Type B pancreatic cell (in vitro differentiated cells): ENCODE measurements at regions not wholly inside any gene's neighbourhood (a gene's known extent, or its start where the extent isn't known, plus 50 kb on each side); places are given as distances from the start of the nearest gene placed in this dataset.

Source experiments
- DNase-seq: peaks from one replicate; pipeline ENCODE4 v3.0.0; 2021; ENCODE audit warnings: mixed read lengths; ENCODE audit not compliant: unreplicated experiment; ENCODE audit errors: extremely low spot score
- H3K27ac Mint-ChIP-seq: 2 replicates; pipeline ENCODE4 v1.8.0; 2021; ENCODE audit warnings: mild to moderate bottlenecking, mixed read lengths
- H3K27me3 Mint-ChIP-seq: 2 replicates; pipeline ENCODE4 v1.8.0; 2021; ENCODE audit warnings: mixed read lengths
- H3K36me3 Mint-ChIP-seq: 2 replicates; pipeline ENCODE4 v1.8.0; 2021; ENCODE audit warnings: mixed read lengths
- H3K4me1 Mint-ChIP-seq: one replicate; pipeline ENCODE4 v1.8.0; 2021; ENCODE audit warnings: mixed read lengths; ENCODE audit not compliant: unreplicated experiment
- H3K4me3 Mint-ChIP-seq: 2 replicates; pipeline ENCODE4 v1.8.0; 2021; ENCODE audit warnings: mild to moderate bottlenecking, mixed read lengths
- H3K9me3 Mint-ChIP-seq: 2 replicates; pipeline ENCODE4 v1.8.0; 2021; ENCODE audit warnings: mixed read lengths
- TF ChIP-seq, protein P1 (sequence below): fragments of 200-600 bp; sonication (generic); conservative IDR thresholded peaks from 2 replicates; pipeline ENCODE4 v1.5.0; 2021; ENCODE audit warnings: antibody characterized with exemption, mild to moderate bottlenecking

DNA sequence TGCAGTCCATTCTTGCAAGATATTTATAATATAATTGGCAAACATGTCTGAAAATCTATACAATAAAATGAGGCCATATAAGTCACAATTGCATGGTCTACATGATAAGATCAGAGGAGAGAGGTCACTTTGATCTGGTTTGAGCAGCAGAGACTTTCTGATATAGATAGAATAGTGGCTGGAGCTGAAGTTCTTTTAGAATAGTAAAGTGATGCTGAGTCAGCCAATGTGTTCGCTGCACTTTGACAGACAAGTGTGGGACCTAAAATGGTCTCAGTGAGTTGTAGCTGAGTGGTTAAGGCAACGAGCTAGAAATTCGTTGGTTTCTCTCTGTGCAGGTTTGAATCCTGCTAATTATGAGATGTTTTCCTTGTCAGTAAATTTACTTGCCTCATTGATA is 257.0 kb upstream of the C11orf87 start:
- TF ChIP-seq, protein P1, sequence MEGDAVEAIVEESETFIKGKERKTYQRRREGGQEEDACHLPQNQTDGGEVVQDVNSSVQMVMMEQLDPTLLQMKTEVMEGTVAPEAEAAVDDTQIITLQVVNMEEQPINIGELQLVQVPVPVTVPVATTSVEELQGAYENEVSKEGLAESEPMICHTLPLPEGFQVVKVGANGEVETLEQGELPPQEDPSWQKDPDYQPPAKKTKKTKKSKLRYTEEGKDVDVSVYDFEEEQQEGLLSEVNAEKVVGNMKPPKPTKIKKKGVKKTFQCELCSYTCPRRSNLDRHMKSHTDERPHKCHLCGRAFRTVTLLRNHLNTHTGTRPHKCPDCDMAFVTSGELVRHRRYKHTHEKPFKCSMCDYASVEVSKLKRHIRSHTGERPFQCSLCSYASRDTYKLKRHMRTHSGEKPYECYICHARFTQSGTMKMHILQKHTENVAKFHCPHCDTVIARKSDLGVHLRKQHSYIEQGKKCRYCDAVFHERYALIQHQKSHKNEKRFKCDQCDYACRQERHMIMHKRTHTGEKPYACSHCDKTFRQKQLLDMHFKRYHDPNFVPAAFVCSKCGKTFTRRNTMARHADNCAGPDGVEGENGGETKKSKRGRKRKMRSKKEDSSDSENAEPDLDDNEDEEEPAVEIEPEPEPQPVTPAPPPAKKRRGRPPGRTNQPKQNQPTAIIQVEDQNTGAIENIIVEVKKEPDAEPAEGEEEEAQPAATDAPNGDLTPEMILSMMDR, result no peak

DNA sequence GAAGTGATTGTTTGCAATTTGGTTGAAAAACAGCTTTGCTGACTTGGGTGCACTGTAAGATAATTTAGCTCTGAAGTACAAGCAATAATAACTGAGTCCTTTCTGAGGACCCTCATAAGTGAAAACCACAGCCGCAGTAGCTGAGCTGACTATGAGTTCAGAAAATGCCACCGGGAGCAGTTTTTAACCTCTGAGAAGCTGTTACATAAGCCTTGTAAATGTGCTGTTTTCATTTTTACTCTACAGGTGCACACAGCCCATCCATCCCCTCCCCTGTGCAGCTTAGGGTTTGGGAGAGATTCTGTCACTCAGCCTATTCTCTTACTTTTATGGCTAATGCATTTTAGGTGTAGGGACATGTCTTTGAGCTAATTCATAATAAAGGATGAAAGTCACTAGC is 255.5 kb upstream of the C11orf87 start:
- Mint-ChIP-seq H3K27me3 (peaks cover 6% of the 10 kb centered on the region), H3K27ac (no peak overlapping the region), H3K4me3 (no peak overlapping the region), H3K9me3 (no peaks in the 10 kb centered on the region), H3K36me3 (no peaks in the 10 kb centered on the region), H3K4me1 (no peaks in the 10 kb centered on the region)
- DNase-seq, result no peak
- TF ChIP-seq, protein P1, result no peak

More for the DNA sequence above, 257.0 kb upstream of the C11orf87 start:
- H3K4me3 Mint-ChIP-seq, result no peak overlapping the region
- DNase-seq, result no peak
- H3K27me3 Mint-ChIP-seq, result peaks cover 6% of the 10 kb centered on the region
- H3K27ac Mint-ChIP-seq, result no peak overlapping the region
- H3K36me3 Mint-ChIP-seq, result no peaks in the 10 kb centered on the region
- no peaks in the 10 kb centered on the region for H3K4me1 Mint-ChIP-seq
- H3K9me3 Mint-ChIP-seq, result no peaks in the 10 kb centered on the region

DNA sequence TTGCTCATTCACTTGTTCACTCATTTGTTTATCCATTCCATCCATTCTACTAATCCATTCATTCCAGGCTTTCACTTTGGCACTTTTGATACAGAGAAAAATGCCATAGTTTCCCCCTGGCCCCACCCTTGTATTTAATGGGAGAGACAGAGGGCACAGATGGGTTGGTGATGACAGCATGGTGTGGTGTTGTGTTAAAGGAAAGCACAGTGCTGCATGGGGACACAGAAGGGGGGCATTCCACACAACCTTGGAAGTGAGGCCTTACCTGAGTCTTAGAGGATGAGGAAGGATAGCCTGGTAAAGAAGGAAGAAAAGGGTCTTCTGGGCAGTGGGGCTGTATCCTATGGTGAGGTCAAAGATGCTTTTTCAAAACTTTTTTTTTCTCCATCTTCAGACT is 248.5 kb upstream of the C11orf87 start:
- DNase-seq, result no peak
- H3K4me1 Mint-ChIP-seq, result no peaks in the 10 kb centered on the region
- H3K9me3 Mint-ChIP-seq, result no peaks in the 10 kb centered on the region
- H3K36me3 Mint-ChIP-seq, result no peaks in the 10 kb centered on the region
- H3K27ac Mint-ChIP-seq, result no peak overlapping the region
- TF ChIP-seq, protein P1, result no peak
- H3K4me3 Mint-ChIP-seq, result no peak overlapping the region
- peaks cover 4% of the 10 kb centered on the region for H3K27me3 Mint-ChIP-seq

DNA sequence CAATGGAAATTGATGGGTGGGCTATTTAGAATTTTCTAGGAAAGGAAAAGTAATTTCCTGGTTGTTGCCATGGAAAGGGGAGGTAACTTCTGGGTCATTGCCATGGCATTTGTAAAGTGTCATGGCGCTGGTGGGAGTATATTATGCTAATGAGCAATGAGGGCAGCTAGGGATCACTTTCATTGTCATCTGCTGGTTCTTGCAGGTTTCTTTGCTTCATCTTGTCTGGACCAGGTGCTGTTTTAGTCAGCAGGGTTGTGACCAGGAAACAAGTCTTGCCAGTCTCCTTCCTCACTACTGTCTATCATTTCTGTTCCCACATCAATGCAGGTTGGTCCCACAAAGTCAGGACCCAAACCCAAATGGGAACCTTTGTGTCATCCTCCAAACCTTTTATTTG is 237.6 kb upstream of the C11orf87 start:
- Mint-ChIP-seq H3K27ac (no peak overlapping the region), H3K9me3 (no peaks in the 10 kb centered on the region), H3K4me3 (no peak overlapping the region), H3K36me3 (no peaks in the 10 kb centered on the region), H3K4me1 (no peaks in the 10 kb centered on the region), H3K27me3 (no peaks in the 10 kb centered on the region)
- TF ChIP-seq, protein P1, result no peak
- no peak for DNase-seq

DNA sequence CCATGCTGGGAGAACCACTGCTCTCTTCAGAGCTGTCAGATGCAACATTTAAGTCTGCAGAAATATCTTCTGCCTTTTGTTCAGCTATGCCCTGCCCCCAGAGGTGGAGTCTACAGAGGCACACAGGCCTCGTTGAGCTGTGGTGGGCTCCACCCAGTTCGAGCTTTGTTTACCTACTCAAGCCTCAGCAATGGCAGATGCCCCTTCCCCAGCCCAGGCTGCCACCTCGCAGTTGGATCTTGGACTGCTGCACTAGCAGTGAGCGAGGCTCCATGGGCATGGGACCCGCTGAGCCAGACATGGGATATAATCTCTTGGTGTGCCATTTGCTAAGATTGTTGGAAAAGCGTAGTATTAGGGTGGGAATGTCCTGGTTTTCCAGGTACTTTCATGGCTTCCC is 229.1 kb upstream of the C11orf87 start:
- DNase-seq, result no peak
- TF ChIP-seq, protein P1, result no peak
- Mint-ChIP-seq H3K9me3 (no peaks in the 10 kb centered on the region), H3K4me3 (no peak overlapping the region), H3K27ac (no peak overlapping the region), H3K4me1 (no peaks in the 10 kb centered on the region), H3K27me3 (no peaks in the 10 kb centered on the region), H3K36me3 (no peaks in the 10 kb centered on the region)

DNA sequence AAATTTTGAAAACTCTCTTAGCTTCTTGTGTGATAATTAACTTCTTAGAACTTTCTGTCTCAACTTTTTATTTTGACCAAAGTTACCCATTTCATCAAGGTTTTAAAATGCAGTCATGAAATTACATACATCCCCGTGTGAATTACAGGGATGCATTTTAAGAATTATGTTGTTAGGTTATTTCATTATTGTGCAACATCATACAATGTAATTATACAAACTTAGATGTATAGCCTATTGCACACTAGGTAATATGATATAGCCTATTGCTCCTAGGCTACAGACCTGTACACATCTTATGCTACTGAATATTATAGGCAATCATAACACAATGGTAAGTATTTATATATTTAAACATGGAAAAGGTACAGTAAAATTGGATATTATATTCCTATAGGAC is 228.1 kb upstream of the C11orf87 start:
- Mint-ChIP-seq H3K27me3 (no peaks in the 10 kb centered on the region), H3K9me3 (no peaks in the 10 kb centered on the region), H3K36me3 (no peaks in the 10 kb centered on the region), H3K4me1 (no peaks in the 10 kb centered on the region), H3K27ac (no peak overlapping the region), H3K4me3 (no peak overlapping the region)
- DNase-seq, result no peak
- TF ChIP-seq, protein P1, result no peak
